Gastroesophageal sphincter (tissue), 4 donors: ENCODE measurements at regions not wholly inside any gene's neighbourhood (a gene's known extent, or its start where the extent isn't known, plus 50 kb on each side); places are given as distances from the start of the nearest gene placed in this dataset.

Experiments used
- ATAC-seq: fragments of 150-250 bp; one replicate; pipeline ENCODE4 v1.9.1; 2016; ENCODE audit warnings: mild to moderate bottlenecking, moderate library complexity
- H3K27ac ChIP-seq, 4 donors: fragments of 200-600 bp; sonication (generic) in 3 of 4; 1 replicate in 3 of 4; 2 replicates in 1 of 4; pipeline ENCODE4 v1.5.1; 2016 to 2019
- H3K27me3 ChIP-seq: fragments of 200-600 bp; sonication (generic); one replicate; pipeline ENCODE4 v1.5.1; 2019
- H3K36me3 ChIP-seq, 2 donors: fragments of 200-600 bp; sonication (generic); one replicate each; pipeline ENCODE4 v1.5.1; 2019; ENCODE audit warnings: control low read depth in 1 of 2
- H3K4me1 ChIP-seq, 3 donors: fragments of 200-600 bp; sonication (generic); 1 replicate in 2 of 3; 2 replicates in 1 of 3; pipeline ENCODE4 v1.5.1; 2016 to 2019; ENCODE audit warnings: control low read depth in 2 of 3
- H3K4me3 ChIP-seq, 2 donors: fragments of 200-600 bp; sonication (generic); one replicate each; pipeline ENCODE4 v1.5.1; 2019; ENCODE audit warnings: mild to moderate bottlenecking in 1 of 2, moderate library complexity in 1 of 2
- H3K9me3 ChIP-seq, 3 donors: fragments of 200-600 bp; sonication (generic); one replicate each; pipeline ENCODE4 v1.5.1; 2017 to 2019; ENCODE audit warnings: control low read depth in 2 of 3
- CTCF ChIP-seq, 4 experiments: fragments of 200-600 bp in 2 of 4; fragments of 450-650 bp in 2 of 4; sonication (generic) in 1 of 4; IDR thresholded peaks; one replicate each; pipeline ENCODE4 v1.5.1; 2017 to 2019; ENCODE audit warnings: antibody characterized with exemption in 4 of 4, mild to moderate bottlenecking in 2 of 4, moderate library complexity in 2 of 4
- EP300 ChIP-seq: sonication (generic); formaldehyde crosslinking; IDR thresholded peaks from one replicate; pipeline ENCODE4 v1.6.1; 2017; ENCODE audit warnings: antibody characterized with exemption, mild to moderate bottlenecking
- POLR2A ChIP-seq, 2 donors: fragments of 450-650 bp; IDR thresholded peaks; one replicate each; pipeline ENCODE4 v1.6.1; 2017; ENCODE audit warnings: antibody characterized with exemption in 2 of 2, mild to moderate bottlenecking in 2 of 2, moderate library complexity in 1 of 2
- POLR2AphosphoS5 ChIP-seq: sonication (generic); formaldehyde crosslinking; IDR thresholded peaks from one replicate; pipeline ENCODE4 v1.6.1; 2017; ENCODE audit warnings: antibody characterized with exemption
- WGBS, 2 donors: methylation state at CpG; one replicate each; pipeline ENCODE4 v1.1.5; 2018; ENCODE audit warnings: low coverage in 1 of 2; 5-methylcytosine and 5-hydroxymethylcytosine counted together

- no peak overlapping the region for H3K4me3 ChIP-seq
- ATAC-seq: no peak
- 57 to 67% methylated on average over 4 of the region's 4 CpGs for WGBS, 2 donors
- H3K4me1 ChIP-seq: no peaks in the 10 kb centered on the region
- H3K9me3 ChIP-seq: no peaks in the 10 kb centered on the region
- TF ChIP-seq EP300: no peak
- no peak for TF ChIP-seq POLR2AphosphoS5
- TF ChIP-seq POLR2A (IDR thresholded peaks at IDR 0.05): no peak
- TF ChIP-seq CTCF (IDR thresholded peaks at IDR 0.05): no peak
- H3K27ac ChIP-seq: no peak overlapping the region
- H3K36me3 ChIP-seq: no peaks in the 10 kb centered on the region
- H3K27me3 ChIP-seq: no peaks in the 10 kb centered on the region
Observed at GRCh38 chr15:96882121-96882772, 551.7 kb downstream of the NR2F2 start.

DNA sequence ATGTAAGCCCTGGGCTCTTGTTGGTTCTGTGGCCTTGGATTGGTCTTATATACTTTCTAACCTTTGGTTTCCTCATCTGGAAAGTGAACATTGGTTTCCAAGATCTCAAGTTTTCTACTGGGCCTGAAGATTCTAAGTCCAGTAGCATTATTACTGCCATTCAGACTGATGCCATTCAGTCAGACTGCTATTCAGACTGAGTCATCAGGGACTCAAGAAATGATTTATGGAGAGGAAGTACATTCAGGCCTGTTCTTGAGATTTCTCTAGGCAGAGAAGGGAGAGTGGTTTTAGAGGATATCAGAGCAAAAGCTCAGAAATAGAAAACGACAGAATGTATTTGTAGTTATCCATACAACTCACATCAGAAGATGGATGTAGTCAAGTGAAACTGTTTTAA is 557.2 kb downstream of the NR2F2 start:
- no peak for ATAC-seq
- Histone ChIP-seq H3K9me3 (no peaks in the 10 kb centered on the region), H3K36me3 (no peaks in the 10 kb centered on the region), H3K27ac (no peak overlapping the region), H3K4me3 (no peak overlapping the region), H3K4me1 (peaks cover 0 to 12% (median 0%) of the 10 kb centered on the region in 3 donors), H3K27me3 (no peaks in the 10 kb centered on the region)
- TF ChIP-seq CTCF (IDR thresholded peaks at IDR 0.05) (no peak), EP300 (no peak), POLR2A (IDR thresholded peaks at IDR 0.05) (no peak), POLR2AphosphoS5 (no peak)
- 80 to 88% methylated on average over 1 of the region's 1 CpG for WGBS, 2 donors

DNA sequence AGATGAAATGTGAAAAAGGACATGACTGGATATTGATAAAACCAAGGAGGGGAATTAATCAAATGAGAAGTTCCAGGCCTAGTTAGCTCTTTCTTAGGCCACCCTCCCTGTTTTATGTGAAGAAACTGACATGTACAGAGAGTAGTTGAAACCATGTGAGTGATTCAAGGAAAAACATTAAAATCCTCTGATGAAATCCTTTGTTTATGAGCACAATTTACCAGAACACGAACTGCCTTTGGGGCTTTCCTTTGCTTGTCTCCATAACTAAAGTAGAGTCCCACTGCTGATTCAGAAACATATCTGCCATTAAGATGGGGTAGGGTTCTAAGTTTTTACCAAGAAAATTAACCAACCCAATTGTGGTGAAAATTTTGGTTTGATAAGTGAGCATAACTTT is 558.3 kb downstream of the NR2F2 start:
- peak; percentile 28 for ATAC-seq
- H3K9me3 ChIP-seq: no peaks in the 10 kb centered on the region
- H3K4me3 ChIP-seq: no peak overlapping the region
- peaks cover 0 to 12% (median 0%) of the 10 kb centered on the region in 3 donors for H3K4me1 ChIP-seq
- no peaks in the 10 kb centered on the region for H3K27me3 ChIP-seq
- 55% methylated on average over 1 of the region's 1 CpG; no CpG with 5 or more reads in 1 of the 2 donors for WGBS, 2 donors
- no peaks in the 10 kb centered on the region for H3K36me3 ChIP-seq
- TF ChIP-seq POLR2AphosphoS5: peak; percentile 13
- no peak for TF ChIP-seq CTCF (IDR thresholded peaks at IDR 0.05)
- no peak overlapping the region for H3K27ac ChIP-seq

- ATAC-seq: no peak
- Histone ChIP-seq H3K9me3 (no peaks in the 10 kb centered on the region), H3K4me1 (peaks cover 0 to 12% (median 0%) of the 10 kb centered on the region in 3 donors), H3K4me3 (peak overlapping the region; percentile 42 to 64), H3K27ac (peak overlapping the region in 2 of 4 donors; percentile 44 to 52), H3K36me3 (no peaks in the 10 kb centered on the region), H3K27me3 (no peaks in the 10 kb centered on the region)
- 11 to 23% methylated on average over 6 of the region's 6 CpGs for WGBS, 2 donors
- TF ChIP-seq CTCF (IDR thresholded peaks at IDR 0.05) (no peak), POLR2AphosphoS5 (no peak), EP300 (no peak), POLR2A (IDR thresholded peaks at IDR 0.05) (no peak)
Observed at GRCh38 chr15:96889734-96890480, 559.4 kb downstream of the NR2F2 start.

DNA sequence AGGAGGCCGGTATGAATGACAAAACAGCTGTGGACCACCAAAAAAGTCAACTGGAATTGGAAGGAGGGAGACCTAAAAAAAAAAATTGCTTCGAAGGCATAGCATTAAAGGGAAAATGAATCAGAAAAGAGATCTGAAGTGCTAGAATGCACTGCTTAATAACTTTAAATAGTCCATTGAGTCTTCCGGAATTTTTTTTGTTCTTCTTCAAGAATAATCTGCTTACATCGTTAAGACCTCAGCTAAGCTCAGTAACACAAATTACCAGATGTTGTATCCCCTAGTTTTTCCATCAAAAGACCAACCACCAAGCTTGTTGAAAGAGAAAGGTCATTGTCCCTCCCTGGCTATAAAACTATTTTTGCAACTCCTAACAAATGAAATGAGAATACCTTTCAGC is 560.5 kb downstream of the NR2F2 start:
- H3K4me1 ChIP-seq: peaks cover 0 to 12% (median 0%) of the 10 kb centered on the region in 3 donors
- peak overlapping the region in 2 of 4 donors; percentile 2 to 16 for H3K27ac ChIP-seq
- peak overlapping the region in 1 of 2 donors; percentile 42 for H3K4me3 ChIP-seq
- ATAC-seq: no peak
- H3K9me3 ChIP-seq: no peaks in the 10 kb centered on the region
- TF ChIP-seq EP300 (no peak), POLR2AphosphoS5 (no peak)
- H3K27me3 ChIP-seq: no peaks in the 10 kb centered on the region
- 54 to 75% methylated on average over 4 of the region's 4 CpGs for WGBS, 2 donors
- no peaks in the 10 kb centered on the region for H3K36me3 ChIP-seq
